Hematopoietic multipotent progenitor cell treated with erythropoietin and hydrocortisone succinate and interleukin-3 and kit ligand, for 6 days (in vitro differentiated cells): ENCODE measurements at regions not wholly inside any gene's neighbourhood (a gene's known extent, or its start where the extent isn't known, plus 50 kb on each side); places are given as distances from the start of the nearest gene placed in this dataset.
A peak's percentile ranks its signal among the peaks of the same experiment; 100 is the strongest.

Source experiments
- DNase-seq: peaks from one replicate; pipeline ENCODE4 v3.0.0-alpha.2; 2015

DNA sequence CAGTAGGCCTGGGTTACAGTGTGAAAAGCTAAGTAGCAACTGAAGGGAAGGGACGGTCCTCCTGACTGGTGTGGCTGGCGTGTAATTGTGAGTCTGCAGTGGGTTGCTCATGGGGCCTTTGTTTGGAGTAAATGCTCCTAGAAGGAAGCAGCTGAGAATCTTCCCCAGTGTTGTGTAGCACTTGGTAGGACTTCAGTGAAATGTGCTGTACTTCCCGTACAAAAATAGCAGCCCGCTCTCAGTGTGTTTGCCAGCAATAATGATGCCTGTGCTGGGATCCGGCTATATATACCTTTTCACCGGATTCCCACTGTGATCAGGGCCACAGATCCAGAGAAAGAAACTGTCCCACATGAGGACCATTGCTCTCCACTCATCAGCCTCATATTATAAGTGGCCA, 175.7 kb upstream of the NTM start:
- no peak for DNase-seq

GRCh38 chr11:131195661-131196517, 174.5 kb upstream of the NTM start:
- DNase-seq = no peak

- no peak for DNase-seq
Observed at GRCh38 chr11:131198161-131199014, 172.0 kb upstream of the NTM start.

- no peak for DNase-seq
Observed at GRCh38 chr11:131199015-131199280, 171.5 kb upstream of the NTM start.

GRCh38 chr11:131201674-131202073, 168.7 kb upstream of the NTM start:
- DNase-seq = no peak

DNA sequence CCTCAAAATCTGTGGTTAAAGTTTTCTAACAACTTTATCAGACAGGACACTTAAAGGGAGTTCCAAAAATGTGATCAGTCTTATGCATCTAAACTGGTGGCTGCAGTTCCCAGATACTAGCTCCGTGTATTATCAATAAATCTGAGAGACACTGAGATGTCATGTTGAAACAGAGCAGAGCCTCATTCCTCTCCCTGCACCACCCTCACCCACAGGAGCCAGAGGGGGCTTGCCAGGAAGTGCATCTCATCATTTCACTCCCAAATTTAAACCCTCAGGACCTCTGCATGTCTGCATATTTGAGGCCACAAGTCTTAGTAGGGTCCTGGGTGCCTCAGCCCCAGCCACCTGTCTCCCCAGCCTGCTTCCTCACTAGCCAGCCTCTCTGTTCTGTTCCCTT, 167.4 kb upstream of the NTM start:
- no peak for DNase-seq

- DNase-seq = no peak
Observed at GRCh38 chr11:131204282-131204681, 166.1 kb upstream of the NTM start.

DNA sequence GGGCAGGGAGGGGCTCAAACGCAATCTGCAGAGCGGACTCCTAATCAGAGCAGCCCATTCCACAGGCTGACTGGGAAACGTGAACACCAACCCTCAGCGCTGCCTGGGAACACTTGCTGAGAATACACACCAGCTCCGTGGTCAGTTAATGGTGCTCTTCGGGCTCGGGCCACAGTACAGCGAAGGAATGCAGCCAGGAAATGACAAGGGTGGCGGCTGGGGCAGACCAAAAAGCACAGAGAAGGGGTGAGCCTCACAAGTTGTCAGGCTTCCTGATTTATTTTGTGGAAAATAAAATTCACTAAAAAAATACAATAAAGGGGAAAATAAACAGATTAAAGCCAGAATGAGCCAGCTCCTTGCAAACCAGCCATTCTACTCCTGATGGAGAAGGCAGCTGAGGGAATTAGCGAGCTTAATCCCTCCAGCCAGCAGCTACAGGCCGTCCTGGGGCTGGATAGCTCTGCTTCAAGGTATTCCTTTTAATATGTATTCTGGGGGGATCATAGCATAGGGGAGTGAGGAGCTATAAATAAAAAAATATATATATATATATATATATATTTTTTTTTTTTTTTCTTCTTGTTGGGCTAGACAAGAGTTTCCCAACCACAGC, 165.5 kb upstream of the NTM start:
- DNase-seq = no peak

DNA sequence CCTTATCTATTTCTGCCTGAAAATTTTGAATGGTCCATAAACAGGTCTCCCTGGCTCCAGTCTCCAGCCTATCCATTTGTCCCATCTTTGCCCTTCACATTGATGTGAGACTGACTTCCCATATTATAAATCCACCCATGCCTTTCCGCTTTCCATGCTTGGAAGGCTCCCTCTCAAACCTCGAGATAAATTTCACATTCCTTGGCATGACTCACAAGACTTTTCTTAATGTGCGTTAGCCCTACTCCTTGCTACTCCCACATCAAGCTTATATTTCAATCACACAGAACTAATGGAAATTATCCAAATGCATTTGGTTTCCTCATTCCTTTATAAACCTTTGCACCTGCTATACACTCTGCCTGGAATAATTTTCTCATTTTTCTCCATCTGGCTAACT, 163.7 kb upstream of the NTM start:
- DNase-seq = no peak

- no peak for DNase-seq
Observed at GRCh38 chr11:131207901-131208300, 162.5 kb upstream of the NTM start.

GRCh38 chr11:131217313-131218310, 152.8 kb upstream of the NTM start:
- peak; percentile 1 for DNase-seq

DNA sequence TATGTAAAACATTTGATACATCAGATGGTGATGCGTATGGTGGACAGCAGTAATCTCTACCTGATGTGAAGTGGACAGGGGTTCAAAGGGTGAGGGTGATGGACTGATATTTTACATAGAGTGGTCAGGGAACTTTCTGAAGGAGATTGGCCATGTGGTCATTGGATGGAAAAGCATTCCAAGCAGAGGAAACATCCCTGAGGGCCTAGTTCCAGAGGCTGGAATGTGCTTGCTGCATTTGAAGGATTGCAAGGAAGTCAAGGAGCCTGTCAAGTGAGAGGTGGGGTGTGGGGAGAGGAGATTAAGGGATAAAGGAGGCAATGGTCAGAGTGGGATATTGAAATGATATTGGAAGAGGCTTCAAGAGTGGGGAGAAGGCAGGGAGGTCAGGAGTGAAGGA, 151.9 kb upstream of the NTM start:
- no peak for DNase-seq

DNA sequence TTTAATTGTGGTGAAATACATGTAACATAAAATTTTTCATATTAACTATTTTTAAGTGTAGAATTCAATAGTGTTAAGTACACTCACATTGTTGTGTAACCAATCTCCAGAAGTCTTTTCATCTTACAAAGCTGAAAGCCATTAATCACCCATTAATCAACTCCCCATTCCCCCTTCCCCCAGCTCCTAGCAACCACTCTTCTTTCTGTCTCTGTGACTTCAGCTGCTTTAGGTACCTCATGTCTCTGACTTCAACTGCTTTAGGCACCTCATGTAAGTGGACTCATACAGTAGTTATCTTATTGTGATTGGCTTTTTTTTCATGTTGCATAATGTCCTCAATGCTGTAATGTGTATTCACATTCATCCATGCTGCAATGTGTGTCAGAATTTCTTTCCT, 150.8 kb upstream of the NTM start:
- DNase-seq = no peak

DNA sequence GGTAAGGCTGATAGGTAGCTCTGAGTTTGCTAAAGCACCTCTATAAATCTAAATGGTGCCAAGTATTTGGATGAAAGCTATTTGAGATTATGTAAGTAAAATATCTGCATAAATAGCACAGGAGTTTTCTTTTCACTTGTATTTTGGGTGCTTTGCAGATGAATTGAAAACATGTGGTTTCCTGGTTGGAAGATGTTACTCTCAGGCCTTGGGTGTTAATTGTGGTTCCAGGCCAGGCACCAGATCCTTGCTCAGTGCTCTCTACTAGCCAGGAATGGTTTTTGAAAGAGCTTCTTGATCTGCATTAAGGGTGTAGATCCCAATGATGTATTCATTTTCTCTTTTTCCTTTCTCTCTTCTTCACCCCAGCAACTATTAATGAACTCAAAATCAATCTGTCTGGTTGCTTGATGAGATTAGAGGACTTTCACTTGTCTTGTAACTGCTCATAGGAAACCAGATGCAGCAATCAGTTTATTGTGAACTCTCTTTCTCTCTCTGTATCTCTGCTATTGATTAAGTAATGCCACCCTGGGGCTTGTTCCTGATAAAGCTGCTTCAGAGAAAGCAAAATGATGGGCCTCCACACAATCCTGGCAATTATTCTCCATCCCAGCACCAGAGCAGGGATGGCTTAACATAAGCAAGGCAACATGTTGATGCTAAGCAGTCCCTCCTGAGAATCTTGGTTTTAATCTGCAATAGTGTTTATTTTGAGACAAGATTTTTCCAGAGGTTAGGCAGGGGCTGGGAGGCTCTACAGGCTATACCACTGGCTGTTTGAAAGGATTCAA, 147.0 kb upstream of the NTM start:
- no peak for DNase-seq

DNA sequence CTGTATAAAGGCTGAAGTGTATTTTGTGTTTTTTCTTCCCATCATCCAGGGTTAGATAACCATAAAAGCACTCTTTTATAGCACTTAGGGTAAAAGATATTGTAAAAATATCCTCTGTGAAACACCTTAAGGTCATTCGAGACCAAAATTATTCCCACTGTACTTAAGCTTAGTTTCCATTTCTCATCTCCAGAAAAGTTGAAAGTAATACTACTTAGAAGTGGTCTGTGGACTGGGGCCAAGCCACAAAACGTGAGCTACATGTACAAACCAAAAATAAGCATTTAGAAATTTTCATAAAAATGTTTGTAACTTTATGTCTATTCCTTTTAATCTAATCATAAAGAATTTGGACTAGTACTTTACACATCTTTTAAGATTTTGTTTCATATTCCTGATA, 142.0 kb upstream of the NTM start:
- DNase-seq = no peak

DNA sequence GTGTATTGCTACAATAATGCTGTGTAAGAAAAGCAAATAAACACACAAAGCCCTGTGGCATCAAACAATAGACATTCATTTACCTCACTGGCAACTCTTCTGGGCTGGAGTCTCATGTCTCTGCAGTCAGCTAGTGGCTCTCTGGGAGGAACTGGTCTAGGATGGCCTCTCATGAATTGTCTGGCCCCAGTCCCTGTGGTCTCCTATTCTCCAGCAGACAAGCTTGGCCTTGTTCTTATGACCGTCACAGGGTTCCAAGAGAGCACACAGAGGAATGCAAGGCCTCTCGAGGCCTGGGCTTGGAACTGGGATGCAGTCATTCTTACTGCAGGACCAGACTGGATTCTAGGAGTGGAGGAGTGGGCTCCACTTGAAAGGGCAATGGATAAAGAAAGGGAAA, 141.2 kb upstream of the NTM start:
- no peak for DNase-seq

- no peak for DNase-seq
Observed at GRCh38 chr11:131231317-131231940, 139.0 kb upstream of the NTM start.

GRCh38 chr11:131232261-131232660, 138.2 kb upstream of the NTM start:
- no peak for DNase-seq

DNA sequence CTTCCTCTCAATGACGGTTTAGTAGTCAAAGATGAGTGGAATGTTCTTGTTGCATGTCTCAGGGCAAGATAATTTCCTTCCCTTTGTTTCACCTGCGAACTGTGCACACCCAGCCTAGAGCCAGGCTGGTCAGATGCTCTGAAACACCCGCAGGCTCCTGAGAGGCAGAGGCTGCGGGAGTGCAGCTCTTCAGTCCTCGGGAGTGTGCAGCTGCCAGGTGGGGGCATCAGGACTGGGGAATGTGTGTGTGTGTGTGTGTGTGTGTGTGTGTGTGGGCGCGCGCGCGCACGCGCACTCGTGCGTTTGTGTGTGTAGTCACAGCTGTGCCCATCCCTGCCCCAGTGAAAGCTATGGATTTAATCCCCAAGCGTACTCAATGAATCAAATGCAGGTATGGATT, 136.2 kb upstream of the NTM start:
- DNase-seq = no peak

- no peak for DNase-seq
Observed at GRCh38 chr11:131235328-131236298, 134.8 kb upstream of the NTM start.
